T-helper 2 cell treated with Interferon-gamma antibody and Interleukin-4, amounts not matched to agents 100 ng/mL and 5 ng/mL, for 36 hours (primary cell): ENCODE measurements at regions not wholly inside any gene's neighbourhood (a gene's known extent, or its start where the extent isn't known, plus 50 kb on each side); places are given as distances from the start of the nearest gene placed in this dataset.

Source experiments
- intact Hi-C: fragments of 100-400 bp; cut with micrococcal nuclease; formaldehyde crosslinking; loops from one replicate; pipeline ENCODE4 v1.15.1; 2023

DNA sequence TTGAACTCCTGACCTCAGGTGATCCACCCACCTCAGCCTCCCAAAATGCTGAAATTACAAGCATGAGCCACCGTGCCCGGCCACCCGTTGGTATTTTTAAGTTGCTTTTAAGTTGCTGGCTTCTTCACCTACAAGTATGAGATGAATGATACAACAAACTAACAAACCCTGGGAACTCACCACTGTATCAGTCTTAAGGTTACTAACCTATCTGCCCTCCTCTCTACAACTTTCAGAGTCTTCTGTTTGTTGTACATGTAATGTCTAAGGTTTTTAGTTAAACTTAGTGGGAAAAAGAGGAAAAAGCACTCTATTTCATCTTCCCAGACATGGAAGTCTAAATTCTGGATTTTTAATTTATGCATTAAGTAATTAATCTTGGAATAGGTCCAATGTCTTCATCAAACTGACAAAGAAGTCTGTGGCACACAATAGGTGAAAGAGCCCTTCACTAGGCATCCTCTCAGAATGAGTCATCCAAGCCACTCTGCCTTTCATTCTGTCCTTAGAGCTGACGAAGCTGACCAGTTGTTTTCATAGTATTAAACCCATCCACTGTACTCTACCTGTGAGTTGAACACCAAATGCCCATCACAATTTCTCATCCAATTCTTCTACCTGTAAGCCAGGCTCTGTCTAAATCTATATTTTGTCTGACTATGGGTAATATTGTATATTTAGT lies 936.1 kb downstream of the TUSC7 start:
- intact Hi-C loops, result no loop called here

DNA sequence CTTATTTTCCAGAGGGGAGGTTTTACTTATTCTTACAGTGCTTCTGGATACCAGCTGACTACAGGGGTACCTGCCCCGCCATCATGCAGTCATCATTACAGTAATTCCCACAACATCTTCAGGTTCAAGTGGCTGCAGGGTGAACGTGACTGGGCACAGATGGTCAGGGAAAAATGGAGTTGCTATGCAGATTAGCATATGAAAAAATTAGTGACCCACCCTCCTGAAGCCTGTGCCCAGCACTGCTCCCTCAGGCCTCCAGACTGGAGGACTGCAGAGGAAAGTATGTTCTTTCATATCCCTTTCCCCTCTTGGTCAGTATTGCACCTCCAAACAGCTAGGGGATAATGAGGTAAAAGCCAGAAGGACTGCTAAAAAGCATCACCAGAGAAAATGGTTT lies 937.9 kb downstream of the TUSC7 start:
- intact Hi-C loops, result no loop called here

DNA sequence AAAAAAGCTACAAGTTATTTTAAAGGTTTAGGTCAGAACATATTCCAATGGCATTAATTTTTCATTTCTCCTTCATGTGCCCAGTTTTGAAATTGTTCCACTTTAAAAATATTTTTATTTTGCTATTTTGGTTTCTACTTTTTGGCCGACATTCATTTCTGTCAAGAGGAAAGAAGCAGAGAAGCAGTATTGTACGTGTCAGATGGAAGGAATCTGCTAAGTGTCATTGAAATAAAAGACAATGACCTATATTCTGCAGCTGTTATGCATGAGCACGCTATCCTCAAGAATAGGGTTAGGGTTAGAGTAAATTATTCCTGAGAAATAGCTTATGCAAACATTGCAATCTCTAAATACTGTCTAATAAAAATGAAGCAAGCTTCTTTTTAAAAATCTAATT lies 941.7 kb downstream of the TUSC7 start:
- intact Hi-C loops, result no loop called here

DNA sequence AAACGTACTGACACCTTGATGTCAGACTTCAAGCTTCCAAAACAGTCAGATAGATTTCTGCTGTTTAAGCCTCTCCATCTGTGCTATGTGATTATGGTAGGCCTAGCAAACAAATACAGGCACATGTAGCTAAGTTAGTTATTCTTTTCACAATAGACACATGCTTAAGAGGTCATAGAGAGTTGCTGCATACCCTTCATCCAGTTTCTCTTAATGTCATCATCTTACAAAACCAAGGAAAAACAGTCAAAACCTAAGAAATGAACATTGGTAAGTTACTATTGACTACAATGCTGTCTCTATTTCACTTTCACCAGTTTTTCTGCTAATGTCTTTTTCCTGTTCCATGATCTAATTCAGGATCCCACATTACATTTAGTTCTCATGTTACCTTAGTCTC lies 946.8 kb downstream of the TUSC7 start:
- intact Hi-C loops, result no loop called here

DNA sequence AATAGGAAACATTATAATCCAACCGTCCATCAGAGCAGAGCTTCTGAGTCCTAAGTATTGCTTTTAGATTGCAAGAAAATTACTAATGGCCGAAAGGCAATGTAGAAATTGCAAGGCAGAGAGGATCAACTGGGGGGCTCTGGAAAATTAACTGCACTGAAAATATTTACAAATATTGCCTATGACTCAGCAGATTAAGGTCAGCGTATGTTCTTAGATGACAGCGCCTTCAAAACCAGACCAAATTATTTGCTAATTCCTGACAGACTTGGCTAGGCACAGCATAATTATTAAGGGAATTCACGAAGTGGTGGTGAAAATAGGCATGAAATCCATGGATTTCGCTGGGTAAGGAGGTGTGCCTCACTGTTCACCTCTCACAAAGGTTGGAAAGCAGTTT lies 947.7 kb downstream of the TUSC7 start:
- intact Hi-C loops, result no loop called here

DNA sequence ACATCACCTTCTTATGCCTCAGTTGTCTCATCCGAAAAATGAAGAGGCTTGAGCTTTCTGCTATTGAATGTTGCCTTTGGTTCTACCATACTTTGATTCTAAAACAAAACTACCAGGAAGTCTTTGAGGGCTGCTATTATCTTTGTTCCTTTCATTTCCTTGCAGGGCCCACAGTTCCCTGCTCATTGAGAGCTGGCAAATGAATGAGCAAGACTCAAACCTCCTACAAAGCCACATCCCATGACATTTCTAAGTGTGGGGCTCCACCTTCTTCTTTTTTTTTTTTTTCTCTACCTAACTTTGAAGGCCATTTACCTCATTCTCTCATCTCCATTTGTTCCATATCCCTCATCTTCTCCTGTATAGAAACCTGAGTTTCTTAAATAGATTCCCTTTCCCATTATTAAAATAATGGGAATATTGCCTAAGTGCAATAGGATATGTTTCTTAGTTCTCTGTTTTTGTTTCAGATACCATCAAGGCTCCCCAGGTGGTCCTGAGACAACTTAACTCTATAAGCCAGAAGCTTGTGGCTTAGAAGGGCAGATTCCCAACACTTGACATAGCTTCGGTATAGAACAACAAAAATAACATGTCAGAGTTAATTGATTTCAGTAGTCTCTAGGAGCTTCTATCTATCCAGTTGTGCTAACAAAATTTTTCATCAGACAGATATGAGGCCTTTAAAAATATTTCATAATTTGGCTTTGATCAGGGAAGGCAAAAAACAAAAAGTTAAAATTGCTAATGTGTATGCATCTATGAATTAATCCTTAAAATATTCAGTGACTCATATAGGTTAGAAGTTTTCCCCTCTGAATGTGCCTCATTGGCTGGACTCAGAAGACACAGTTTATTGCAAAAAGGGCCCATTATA lies 951.6 kb downstream of the TUSC7 start:
- intact Hi-C loops, result no loop called here

DNA sequence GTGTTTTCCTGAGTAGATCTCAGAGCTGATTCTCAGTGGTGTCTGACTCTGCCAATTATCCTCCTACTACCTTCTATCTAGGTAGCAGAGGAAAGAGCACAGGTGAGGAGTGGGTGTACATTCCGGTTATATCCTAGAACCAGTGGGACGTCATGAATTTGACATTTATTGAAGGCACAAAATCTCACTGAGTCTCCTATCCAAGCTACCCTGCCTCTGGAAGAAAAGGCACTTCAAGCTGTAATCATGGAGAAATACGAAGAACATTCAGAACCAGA lies 952.2 kb downstream of the TUSC7 start:
- intact Hi-C loops, result no loop called here

DNA sequence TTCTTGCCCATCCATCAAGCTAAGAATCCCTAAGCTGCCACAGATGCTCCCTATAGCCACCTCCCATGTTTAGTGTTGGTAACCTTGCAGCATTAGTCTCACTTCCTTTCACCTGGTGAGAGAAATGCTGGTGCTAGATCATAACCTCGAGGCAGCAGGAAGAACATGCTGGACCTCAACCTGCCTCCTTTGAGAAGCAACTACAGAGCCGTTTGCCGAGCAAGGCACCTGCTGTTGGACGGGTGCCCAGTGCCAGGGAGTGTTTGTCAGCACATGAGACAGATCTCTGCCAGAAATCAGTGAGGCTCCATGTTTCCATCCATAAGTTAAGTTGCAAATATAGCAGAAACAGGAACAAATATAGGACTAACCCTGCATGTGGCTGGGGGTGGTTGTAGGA lies 955.7 kb downstream of the TUSC7 start:
- intact Hi-C loops, result no loop called here

DNA sequence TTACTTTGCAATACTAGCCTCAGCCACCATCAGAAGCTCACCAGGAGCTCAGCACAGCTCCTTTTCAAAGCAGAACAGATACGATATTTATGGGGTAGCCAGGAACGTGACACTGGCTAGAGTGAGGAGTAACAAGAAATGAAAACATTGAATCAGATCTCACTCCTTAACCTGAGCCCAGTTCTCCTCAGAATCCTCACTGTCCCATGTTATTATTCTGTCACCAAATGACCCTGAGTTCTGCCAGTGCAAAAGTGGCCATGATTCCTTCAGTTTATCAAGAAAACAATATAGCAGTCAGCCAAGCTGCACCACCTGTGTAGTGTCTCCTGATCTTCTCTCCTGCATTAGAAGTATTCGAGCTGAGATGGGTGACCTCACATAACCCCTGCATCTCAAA lies 956.7 kb downstream of the TUSC7 start:
- intact Hi-C loops, result no loop called here

DNA sequence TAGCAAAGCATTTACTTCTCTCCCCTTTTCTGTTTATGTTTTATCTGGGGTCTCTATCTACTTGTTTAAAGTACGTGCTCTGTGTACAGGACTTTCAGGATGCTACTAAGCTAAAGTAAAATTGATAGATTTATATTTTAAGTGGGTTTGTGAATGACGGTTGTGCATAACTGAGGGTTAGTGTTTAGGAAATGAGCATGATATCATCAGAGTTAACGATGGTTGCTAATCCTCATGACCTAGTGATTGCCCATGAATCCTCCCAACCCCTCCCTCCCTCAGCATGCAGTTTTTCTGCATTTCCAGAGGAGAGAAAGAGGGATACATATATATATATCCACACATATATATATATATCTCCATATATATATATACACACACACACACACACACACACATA lies 957.2 kb downstream of the TUSC7 start:
- intact Hi-C loops, result no loop called here

DNA sequence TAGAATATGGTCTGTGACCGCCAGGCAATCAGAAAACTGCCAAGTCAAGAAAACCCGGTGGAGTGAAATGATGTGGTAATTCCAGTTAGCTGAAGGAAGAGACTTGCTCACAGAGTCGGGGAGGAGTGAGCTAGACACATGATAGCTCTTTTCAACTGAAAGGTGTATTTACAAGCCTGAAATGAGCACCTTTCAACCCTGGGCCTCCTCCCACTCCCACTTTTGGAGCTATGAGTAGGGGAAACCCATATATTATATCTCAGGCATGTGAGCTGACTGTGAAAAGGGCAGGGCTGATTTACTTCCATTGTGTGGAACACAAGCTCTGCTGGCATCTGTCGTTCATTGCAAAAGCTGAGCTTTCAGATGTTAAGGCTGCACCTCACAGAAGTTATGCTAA lies 960.2 kb downstream of the TUSC7 start:
- intact Hi-C loops, result no loop called here

DNA sequence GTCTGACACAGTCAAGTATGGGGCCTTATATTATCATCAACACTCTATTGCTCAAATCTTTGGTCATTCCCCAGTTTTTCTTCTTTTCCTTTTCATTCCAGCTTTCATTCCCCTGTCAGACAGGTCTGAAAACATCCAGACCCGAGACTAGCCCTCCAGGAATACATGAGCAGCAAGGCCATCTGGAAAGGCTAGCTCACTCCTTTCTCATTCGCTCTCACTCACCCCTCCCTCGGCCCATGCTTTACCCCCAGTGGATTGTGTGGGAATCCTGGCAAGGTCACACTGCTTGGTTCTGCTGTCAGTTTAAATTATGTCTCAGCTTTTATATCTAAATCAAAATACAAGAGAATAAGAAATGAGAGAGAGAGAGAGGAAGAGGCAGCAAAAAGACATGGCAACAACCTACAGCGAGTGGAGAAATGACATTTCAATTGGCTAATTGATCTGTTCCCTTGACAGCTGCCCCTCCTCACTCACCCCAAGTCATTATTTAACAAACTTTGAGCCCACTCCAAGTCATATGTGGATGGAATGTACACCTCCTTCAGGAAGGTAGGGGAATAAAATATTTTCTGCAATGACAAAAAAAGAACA lies 962.2 kb downstream of the TUSC7 start:
- intact Hi-C loops, result no loop called here

DNA sequence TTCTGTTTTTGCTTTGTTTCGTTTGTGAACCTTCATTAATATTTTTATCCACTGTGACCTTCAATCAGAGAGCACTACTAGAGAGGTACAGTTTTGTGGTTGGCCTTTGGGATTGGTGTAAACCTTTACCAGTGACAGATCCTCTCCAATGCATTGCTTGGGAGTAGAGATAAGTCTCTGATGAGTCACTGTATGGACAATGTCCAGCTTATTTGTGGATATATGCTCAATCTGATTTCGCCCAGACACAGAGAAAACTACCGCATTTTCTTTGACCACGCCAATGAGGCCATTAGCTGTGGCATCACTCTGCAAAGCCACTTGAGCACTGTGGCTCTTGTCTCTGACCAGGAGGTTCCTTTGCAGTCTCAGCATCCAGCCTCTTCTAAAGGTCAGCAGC lies 964.7 kb downstream of the TUSC7 start:
- intact Hi-C loops, result no loop called here

DNA sequence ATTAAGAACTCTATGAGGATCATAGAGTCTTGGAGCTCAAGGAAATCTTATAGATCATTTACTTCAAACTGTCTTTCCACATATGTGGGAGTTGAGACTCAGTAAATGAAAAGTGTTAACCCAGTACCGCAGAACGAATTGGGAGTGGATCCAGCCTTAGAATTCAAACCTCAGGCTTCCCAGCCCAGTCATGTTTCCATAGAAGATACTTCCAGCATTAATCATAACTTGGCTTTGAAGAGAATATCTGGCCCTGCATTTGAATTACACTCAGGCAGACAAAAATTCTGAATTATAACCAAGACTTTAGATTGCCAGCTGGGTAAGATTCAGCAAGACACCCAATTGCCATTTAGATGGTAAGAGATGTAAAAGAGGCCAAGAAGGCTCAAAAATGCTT lies 972.0 kb downstream of the TUSC7 start:
- intact Hi-C loops, result no loop called here

DNA sequence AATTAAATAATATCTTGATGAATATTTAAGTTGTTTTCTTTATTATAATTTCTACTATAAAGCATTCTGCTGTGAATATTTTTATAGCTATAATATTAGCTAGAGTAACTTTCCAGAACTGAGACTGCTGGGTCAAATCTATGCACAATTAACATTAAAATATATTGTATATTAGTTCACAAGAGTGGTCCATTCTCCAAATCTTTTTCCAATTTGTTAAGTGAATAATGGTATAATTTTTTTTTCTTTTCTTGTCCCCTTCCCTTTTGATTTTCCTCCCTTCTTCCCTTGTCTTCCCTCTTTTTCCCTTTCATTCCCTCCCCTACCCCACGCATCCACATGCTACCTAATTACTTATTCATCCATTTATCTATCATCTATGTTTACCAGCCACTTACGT lies 977.5 kb downstream of the TUSC7 start:
- intact Hi-C loops, result no loop called here

DNA sequence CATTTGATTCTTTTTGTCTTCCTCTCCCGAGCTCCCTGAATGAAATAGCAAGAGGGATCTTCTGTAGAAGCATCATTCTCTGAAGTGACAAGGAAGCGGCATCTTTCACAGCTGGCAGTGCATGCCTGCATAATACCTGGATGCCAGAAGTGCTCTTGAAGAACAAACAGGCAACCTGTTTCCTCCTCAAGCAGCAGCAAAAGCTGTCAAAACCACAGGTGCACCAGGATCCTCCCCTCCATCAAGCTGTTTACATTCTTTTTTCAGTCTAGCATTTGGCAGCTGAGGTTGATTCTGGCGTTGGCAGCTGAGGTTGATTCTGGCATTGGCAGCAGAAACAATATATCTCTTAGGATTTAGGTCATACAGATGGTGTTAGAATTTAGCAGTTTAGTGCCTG lies 979.0 kb downstream of the TUSC7 start:
- intact Hi-C loops, result no loop called here

DNA sequence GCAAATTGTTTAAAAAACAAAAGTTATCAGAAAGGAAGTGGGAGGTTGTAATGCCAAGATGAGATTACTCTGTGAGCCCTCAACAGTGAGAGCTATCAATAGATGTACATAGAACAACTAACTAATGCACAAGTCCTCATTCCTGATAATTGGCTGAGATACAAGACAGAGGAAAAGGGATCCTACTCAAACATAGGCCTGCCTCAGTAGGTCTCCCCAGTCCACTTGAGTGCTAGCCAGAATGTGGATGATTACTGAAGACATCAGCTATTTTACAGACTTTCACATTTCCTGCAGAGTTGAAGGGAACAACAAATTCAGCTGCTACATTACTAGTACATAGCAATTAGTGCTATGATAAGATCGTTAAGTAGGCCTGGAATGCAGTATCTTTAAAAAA lies 981.9 kb downstream of the TUSC7 start:
- intact Hi-C loops, result no loop called here

DNA sequence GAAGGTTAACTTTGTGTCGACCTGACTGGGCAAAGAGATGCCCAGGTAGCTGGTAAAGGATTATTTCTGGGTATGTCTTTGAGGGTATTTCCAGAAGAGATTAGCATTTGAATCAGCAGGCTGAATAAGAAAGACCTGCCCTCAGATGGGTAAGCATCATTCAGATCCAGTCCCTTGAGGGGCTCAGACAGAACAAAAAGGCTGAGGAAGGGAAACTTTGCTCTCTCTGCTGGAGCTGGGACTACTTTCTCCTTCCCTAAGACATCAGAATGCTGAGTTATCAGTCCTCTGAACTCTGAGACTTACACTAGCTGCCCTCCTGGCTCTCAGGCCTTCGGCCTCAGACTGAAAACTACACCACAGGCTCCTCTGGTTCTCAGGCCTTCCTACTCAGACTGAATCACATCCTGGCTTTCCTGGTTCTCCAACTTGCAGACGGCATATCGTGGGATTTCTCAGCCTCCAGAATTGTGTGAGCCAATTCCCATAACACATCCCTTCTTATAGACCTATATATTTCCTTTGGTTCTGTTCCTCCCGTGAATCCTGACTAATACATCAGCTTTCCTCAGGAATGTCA lies 982.9 kb downstream of the TUSC7 start:
- intact Hi-C loops, result no loop called here

DNA sequence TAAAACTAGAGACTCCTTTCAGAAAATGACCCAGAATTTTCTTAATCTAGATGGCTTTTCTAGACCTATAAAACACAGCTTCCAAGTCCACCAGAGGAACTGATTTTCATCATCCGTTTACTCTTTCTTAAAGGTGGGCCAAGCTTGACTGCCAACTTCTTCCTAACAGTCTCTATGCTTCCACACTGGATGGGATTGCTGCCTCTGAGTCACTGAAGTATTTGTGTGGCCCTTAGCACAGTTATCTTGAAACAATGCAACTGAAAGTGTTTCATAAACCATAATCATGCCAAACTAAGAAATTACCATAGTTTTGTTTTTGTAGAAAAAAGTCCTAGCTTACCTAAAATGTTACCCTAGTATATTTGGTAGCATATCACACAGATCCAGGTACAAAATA lies 985.7 kb downstream of the TUSC7 start:
- intact Hi-C loops, result no loop called here

DNA sequence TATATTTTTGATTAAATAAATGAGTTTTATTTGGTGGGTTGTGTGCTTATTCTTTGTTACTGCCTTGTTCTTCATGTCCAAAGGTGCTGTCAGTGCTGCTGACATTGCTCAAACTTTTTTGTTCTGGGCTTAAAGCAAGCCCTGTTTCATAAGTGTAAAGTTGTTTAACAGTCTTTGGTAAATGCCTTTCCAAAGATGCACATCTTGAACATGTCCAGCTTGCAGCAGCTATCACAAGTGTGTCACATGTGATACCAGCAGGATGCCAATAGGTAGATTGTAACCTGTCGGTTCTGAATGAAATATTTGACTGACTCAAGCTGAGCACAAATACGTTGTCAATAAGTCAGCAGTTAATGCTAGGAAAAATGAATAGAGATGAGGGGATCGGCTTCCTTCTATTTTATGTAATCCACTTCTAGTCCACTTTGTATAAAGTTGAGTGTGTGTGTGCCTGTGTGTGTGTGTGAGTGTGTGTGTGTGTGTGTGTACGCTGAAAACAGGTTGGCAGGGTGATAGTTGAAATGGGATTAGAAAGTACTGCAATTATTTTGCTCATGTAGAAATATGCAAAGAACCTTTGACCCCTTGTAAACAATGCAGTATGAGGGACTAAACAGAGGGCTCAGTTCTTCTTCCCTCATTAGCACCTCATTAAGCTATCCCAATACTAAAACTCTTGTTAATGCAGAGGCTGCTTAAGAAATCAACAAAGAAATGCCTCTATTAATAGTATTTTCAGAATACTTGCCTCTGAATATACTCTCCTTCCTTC lies 986.5 kb downstream of the TUSC7 start:
- intact Hi-C loops, result no loop called here

DNA sequence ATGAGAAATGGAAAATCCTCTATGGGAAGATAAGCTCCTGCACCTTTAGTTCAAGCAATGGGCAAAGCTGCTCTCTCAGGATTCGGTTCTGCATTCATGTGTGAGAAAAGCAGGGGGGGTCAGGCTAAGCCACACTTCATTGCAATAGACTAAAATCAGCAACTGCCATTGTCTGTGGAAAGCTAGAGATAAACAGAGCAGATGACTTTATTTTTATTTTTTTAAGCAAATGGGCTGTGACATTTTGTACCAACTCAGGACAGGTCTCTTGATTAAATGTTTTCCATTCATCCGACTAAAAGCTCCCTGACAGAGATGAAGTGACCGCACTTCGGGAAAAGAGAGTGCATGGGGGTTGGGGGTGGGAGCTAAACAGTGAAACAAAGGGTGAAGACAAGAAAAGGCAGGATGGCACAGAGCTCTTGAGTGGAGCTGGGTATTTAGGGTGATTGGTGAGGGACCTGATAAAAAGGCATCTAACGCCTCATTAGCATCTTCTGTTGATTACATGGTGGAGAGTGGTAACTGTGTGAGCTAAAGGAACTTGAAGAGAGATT lies 987.4 kb downstream of the TUSC7 start:
- intact Hi-C loops, result no loop called here
